ENCODE measurements at regions not wholly inside any gene's neighbourhood (a gene's known extent, or its start where the extent isn't known, plus 50 kb on each side); places are given as distances from the start of the nearest gene placed in this dataset.
A peak's percentile ranks its signal among the peaks of the same experiment; 100 is the strongest.
"Not testable (repeated sequence)": the region's sequence is repeated elsewhere in the genome, so short reads cannot be mapped to it uniquely, and the experiment has no call there.

GRCh38 chr3:106957029-106957428, 420.2 kb upstream of the CCDC54 start:
- DNase-seq = no peak

DNA sequence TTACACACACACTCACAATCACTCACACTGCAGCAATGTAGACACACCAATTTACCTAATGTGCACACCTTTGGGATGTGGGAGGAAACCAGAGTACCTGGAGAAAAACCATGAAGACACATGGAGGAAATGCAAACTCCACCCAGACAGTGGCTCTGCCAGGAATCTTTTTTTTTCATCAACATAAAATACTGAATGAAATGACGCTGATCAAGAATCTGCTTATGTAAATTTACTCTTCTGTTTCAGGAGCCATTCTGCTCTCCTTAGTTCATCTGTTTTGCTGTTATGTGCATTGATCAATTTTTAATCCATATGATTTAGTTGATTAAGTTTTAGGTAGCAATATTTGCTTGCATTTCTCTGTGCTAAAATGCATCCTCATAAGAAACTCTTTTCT, 414.2 kb upstream of the CCDC54 start:
- no peak for DNase-seq

GRCh38 chr3:106963442-106963841, 413.8 kb upstream of the CCDC54 start:
- no peak for DNase-seq

DNA sequence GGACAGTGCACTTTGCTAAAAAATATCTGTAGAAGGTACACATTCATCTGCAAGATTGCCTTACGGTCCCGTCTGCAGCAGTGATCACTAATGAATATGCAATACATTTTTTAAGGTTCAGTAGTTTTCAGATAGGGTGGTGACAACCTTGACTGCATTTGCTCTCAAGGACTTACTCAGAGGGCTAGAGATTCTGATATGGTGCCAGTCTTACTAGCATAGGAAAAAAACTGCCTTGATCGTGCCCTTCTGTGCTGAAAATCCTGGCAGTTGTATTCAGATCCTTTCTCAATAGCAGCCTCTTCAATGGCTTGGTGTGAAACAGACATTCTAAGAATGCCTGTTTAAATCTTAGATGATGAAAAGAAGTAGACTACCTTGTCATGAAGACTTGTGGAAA, 411.9 kb upstream of the CCDC54 start:
- no peak for DNase-seq

GRCh38 chr3:106969596-106969995, 407.6 kb upstream of the CCDC54 start:
- no peak for DNase-seq

- no peak for DNase-seq
Observed at GRCh38 chr3:106981392-106981791, 395.8 kb upstream of the CCDC54 start.

GRCh38 chr3:106985721-106986120, 391.5 kb upstream of the CCDC54 start:
- DNase-seq = peak; percentile 65

- not testable (repeated sequence) for DNase-seq
Observed at GRCh38 chr3:106998841-106999682, 378.2 kb upstream of the CCDC54 start.

- no peak for DNase-seq
Observed at GRCh38 chr3:107001635-107002034, 375.6 kb upstream of the CCDC54 start.

- DNase-seq = not testable (repeated sequence)
Observed at GRCh38 chr3:107005352-107005751, 371.9 kb upstream of the CCDC54 start.

DNA sequence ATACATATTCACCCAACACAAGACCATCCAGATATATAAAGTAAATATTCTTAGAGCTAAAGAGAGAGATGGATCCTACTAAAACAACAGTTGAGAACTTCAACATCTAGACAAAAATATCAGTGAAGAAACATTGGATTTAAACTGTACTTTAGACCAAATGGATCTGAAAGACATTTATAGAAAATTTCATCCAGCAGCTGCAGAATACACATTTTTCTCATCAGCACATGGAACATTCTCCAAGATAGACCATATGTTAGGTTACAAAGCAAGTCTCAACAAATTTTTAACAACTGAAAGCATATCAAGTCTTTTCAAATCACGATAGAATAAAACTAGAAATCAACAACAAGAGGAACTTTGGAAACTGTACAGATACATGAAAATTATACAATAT, 369.0 kb upstream of the CCDC54 start:
- no peak for DNase-seq

DNA sequence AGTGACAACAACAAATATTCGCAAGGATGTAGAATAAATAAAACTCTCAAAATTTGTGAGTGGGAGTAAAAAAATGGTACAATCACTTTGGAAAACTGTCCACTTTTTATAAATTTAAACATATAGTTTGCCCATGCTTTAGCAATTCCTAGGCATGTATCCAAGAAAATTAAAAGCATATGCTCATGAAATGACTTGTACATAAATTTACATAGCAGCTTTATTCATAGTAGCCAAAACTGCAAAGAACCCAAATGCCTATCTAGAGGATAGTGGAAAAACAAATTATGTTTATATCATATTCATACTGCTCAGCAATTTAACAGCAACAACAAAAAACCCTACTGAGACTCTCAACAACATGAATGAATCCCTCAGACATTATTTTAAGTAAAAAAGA, 363.6 kb upstream of the CCDC54 start:
- peak; percentile 22 for DNase-seq

GRCh38 chr3:107024551-107025026, 352.6 kb upstream of the CCDC54 start:
- DNase-seq = no peak

GRCh38 chr3:107025961-107026360, 351.3 kb upstream of the CCDC54 start:
- no peak for DNase-seq

DNA sequence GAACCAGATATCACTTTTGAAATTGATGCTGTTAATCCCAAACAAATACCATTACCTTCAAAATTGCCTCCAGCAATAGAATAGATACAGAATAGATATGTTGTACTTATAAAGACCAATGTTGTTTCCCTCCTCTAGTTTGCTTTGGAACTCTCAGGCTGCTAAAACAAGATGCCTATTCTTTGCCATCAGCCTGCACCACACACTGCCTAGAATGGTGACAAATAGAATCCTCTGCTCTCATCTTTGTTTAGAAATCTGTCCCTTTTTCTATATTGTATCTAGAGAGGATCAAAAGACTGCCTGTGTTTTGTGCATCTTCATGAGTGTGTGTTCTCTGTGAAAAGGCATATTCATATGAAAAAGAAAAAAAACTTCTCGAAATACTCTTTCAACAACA, 349.2 kb upstream of the CCDC54 start:
- DNase-seq = no peak

GRCh38 chr3:107028626-107029025, 348.6 kb upstream of the CCDC54 start:
- DNase-seq = no peak

DNA sequence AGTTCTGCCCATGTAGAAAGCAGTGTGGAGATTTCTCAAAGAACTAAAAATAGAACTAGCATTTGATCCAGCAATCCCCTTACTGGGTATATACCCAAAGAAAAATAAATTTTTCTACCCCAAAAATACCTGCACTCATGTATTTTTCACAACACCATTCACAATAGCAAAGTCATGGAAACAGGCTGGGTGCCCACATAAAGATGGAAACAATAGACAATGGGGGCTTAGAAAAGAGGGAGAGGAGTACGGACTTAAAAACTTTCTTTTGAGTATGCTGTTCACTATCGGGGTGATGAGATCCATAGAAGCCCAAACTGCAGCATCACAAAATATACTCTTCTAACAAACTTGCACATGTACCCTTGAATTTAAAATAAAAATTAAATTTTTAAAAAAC, 345.1 kb upstream of the CCDC54 start:
- DNase-seq = no peak

DNA sequence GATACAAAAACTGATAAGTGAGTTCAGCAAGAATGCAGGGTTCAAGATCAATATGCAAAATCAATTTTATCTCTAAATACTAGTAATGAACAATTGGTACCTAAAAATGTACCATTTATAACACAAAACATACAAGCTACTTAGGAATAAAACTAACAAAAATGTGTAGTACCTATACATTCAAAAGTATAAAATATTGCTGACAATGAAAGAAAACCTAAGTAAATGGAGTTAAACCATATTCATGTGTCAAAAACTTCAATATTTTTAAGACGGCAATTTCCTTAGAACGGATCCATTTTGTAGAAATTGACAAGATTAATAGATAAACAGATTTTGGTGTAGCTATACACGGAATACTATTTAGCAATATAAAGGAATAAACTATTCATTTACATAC, 343.1 kb upstream of the CCDC54 start:
- no peak for DNase-seq

DNA sequence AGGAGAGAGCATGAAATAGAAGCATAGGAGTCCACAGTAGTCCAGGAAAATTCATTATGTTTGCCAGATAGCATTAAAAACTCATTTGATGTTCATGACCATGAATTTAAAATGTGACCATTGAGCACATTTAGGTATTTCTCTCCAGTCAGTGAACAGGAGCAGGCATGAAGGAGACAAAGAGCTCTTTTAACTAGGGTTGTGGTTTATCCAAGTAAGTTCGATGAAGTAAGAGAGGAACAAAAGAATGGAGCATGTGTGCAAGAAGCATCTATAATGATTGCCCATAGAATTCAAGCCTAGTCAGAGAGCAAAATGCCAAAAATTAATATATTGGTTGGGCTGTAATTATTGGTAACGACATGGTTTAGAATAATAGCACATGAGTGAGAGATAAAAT, 342.1 kb upstream of the CCDC54 start:
- DNase-seq = no peak

DNA sequence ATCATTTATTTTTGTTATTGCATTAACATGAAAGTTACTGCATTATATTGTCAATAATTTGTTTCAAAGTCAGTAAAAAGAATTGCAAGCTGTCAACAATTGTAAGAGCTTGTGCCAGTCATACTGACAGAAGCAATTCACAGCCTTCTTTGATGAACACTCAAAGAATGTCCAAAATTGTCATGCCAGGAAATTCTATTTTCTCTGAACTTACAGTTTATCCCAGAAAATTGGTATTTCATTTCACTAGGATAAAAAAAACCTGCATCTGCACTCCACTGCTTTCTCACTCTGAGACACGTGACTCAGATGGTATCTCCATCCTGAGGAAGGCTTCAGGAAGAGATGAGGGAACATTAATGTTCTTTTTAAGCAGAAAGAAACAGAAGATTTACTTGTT, 332.6 kb upstream of the CCDC54 start:
- no peak for DNase-seq

- no peak for DNase-seq
Observed at GRCh38 chr3:107045791-107046190, 331.4 kb upstream of the CCDC54 start.

DNA sequence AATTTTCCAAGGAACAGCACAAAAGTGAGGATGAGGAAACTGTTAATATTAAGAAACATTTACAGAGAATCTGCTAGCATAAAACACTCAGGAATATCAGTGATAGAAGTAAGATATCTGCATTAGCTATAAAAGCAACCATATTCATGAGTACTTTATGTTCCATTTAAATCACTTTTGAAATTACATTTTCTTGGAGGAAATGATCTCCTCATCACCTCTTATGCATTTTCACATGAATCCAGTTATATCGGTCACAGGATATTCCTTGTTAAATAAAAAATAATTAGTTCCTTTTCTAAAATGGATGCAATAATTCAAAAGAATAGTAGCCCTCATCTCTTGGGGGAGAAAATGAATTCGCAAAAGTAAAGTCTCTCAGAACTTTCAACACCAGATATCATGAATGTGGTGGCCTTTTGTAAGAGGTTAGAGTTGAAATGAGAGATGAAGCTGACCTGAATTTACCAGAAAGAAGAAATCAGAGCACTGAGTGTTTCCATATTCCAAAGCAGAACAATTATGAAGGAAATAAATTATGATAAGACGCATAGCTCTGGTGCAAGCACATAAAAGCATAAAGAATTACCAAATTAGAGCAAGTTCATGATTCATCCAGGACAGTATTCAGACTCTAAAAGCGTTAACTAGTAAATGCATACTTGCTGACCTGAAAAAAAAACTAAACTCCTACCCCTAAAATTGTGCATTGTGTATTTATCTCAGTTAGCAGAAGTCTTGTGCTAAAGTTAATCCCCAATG, 321.9 kb upstream of the CCDC54 start:
- DNase-seq = no peak

- no peak for DNase-seq
Observed at GRCh38 chr3:107061466-107061865, 315.8 kb upstream of the CCDC54 start.

DNA sequence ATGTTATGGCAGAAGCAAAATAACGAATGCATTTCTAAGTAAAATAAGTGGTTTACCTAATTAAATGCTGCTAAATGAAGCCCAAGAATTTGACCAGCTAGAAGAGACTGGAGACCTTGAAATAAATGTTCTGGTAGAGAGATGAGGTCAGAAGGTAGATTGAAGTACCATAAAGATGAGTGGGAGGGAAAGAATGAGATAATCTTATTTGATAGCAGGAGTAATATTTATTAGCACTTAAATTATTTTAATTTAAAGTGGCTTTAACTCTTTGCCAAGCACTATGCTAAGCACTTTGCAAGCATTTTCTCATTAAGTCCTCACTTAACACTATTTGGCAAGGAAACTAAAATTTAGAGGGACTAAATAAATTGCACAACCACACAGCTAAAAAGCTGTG, 314.9 kb upstream of the CCDC54 start:
- DNase-seq = no peak

All from NCI-H446 treated with DMSO at 0.1 percent for 48 hours (cell line).